Ovary (tissue), 7 donors: ENCODE measurements at regions not wholly inside any gene's neighbourhood (a gene's known extent, or its start where the extent isn't known, plus 50 kb on each side); places are given as distances from the start of the nearest gene placed in this dataset.
"Not testable (repeated sequence)": the region's sequence is repeated elsewhere in the genome, so short reads cannot be mapped to it uniquely, and the experiment has no call there.

Source experiments
- DNase-seq, 5 donors: peaks; one replicate each; pipeline ENCODE4 v3.0.0-alpha.2; 2019 to 2020
- H3K27ac ChIP-seq, 2 donors: fragments of 200-600 bp; one replicate each; pipeline versions ENCODE4 v1.5.1 to v1.8.0; 2019 to 2022
- H3K27me3 ChIP-seq: fragments of 200-600 bp; one replicate; pipeline ENCODE4 v1.8.0; 2022
- H3K36me3 ChIP-seq: fragments of 200-600 bp; sonication (generic); one replicate; pipeline ENCODE4 v1.5.1; 2019
- H3K4me1 ChIP-seq: one replicate; pipeline ENCODE4 v1.8.1; 2013; ENCODE audit warnings: mild to moderate bottlenecking, moderate library complexity; ENCODE audit not compliant: insufficient read depth
- H3K4me3 ChIP-seq: fragments of 200-600 bp; sonication (generic); one replicate; pipeline ENCODE4 v1.5.1; 2017
- H3K9me3 ChIP-seq, 2 donors: fragments of 200-600 bp in 1 of 2; sonication (generic) in 1 of 2; one replicate each; pipeline versions ENCODE4 v1.5.1 to v1.8.1; 2013 to 2019; ENCODE audit warnings: mild to moderate bottlenecking in 1 of 2, moderate library complexity in 1 of 2
- EP300 ChIP-seq: sonication (generic); formaldehyde crosslinking; IDR thresholded peaks from one replicate; pipeline ENCODE4 v1.6.1; 2017; ENCODE audit warnings: antibody characterized with exemption
- POLR2A ChIP-seq: fragments of 450-650 bp; IDR thresholded peaks from one replicate; pipeline ENCODE4 v1.6.1; 2017; ENCODE audit warnings: antibody characterized with exemption, mild to moderate bottlenecking, moderate library complexity
- WGBS, 3 donors: extraction: QIAGEN DNeasy Blood & Tissue Kit in 1 of 3; methylation state at CpG; one replicate each; pipeline versions ENCODE4 v1.1.5 to v1.1.7; 2013 to 2017; 5-methylcytosine and 5-hydroxymethylcytosine counted together
- intact Hi-C, 4 donors: fragments of 100-400 bp; cut with DNase I; formaldehyde crosslinking; loops; one replicate each; pipeline versions ENCODE4 v1.11.0 to v1.15.1; 2022 to 2023
- TF ChIP-seq, protein P1 (sequence below), 3 donors: fragments of 450-650 bp in 2 of 3; fragments of 200-600 bp in 1 of 3; IDR thresholded peaks; one replicate each; pipeline versions ENCODE4 v1.5.1 to v1.8.0; 2016 to 2022; ENCODE audit warnings: antibody characterized with exemption in 3 of 3, mild to moderate bottlenecking in 1 of 3
- donor health status: DM: no; HTN: no; CAD: no; lungs with moderate emphysema.
- donor health status: DM: no; HTN: no; CAD: no.
- donor health status: Bipolar disorder and iron deficiency.
- donor health status: DM: no; HTN: no; CAD: no.
- donor health status: DM: yes; HTN: yes; CAD: no.

- DNase-seq = no peak
- Histone ChIP-seq H3K27ac (no peak overlapping the region), H3K36me3 (no peaks in the 10 kb centered on the region), H3K4me3 (no peak overlapping the region), H3K27me3 (no peaks in the 10 kb centered on the region), H3K9me3 (no peaks in the 10 kb centered on the region), H3K4me1 (no peaks in the 10 kb centered on the region)
- TF ChIP-seq POLR2A = no peak
- no peak for TF ChIP-seq EP300
- TF ChIP-seq, protein P1, sequence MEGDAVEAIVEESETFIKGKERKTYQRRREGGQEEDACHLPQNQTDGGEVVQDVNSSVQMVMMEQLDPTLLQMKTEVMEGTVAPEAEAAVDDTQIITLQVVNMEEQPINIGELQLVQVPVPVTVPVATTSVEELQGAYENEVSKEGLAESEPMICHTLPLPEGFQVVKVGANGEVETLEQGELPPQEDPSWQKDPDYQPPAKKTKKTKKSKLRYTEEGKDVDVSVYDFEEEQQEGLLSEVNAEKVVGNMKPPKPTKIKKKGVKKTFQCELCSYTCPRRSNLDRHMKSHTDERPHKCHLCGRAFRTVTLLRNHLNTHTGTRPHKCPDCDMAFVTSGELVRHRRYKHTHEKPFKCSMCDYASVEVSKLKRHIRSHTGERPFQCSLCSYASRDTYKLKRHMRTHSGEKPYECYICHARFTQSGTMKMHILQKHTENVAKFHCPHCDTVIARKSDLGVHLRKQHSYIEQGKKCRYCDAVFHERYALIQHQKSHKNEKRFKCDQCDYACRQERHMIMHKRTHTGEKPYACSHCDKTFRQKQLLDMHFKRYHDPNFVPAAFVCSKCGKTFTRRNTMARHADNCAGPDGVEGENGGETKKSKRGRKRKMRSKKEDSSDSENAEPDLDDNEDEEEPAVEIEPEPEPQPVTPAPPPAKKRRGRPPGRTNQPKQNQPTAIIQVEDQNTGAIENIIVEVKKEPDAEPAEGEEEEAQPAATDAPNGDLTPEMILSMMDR (IDR thresholded peaks at IDR 0.05) = no peak
- intact Hi-C loops = no loop called here
- 88 to 93% (median 91%) methylated on average over 1 of the region's 1 CpG for WGBS, 3 donors
Measured at GRCh38 chr9:118689280-118689679, 680.0 kb downstream of the BRINP1 start.

- Histone ChIP-seq H3K4me1 (no peaks in the 10 kb centered on the region), H3K36me3 (no peaks in the 10 kb centered on the region), H3K4me3 (no peak overlapping the region), H3K27me3 (no peaks in the 10 kb centered on the region), H3K9me3 (no peaks in the 10 kb centered on the region), H3K27ac (no peak overlapping the region)
- WGBS, 3 donors = 27 to 45% (median 45%) methylated on average over 3 of the region's 3 CpGs
- intact Hi-C loops = no loop called here
- no peak for DNase-seq
- TF ChIP-seq POLR2A (no peak), EP300 (no peak)
- TF ChIP-seq, protein P1 (IDR thresholded peaks at IDR 0.05) = no peak
Measured at GRCh38 chr9:118692613-118693012, 676.6 kb downstream of the BRINP1 start.

DNA sequence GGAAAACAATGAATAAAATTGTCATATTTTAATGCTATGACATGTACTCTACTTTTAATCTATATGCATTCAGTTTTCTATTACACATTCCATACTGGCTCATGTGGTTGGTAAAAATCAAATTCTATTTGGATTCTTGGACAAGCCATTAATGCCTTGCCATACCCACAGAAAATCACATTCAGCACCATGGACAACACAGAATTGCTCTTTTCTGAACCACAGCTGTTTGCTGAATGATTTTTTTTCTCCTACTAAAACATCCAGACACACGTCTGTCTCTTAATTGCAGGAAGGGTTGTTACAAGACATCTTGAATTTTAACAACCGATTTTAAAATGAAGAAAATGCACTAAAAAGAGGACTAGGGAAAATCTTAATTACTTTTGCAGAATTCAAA is 675.6 kb downstream of the BRINP1 start:
- DNase-seq = no peak

DNA sequence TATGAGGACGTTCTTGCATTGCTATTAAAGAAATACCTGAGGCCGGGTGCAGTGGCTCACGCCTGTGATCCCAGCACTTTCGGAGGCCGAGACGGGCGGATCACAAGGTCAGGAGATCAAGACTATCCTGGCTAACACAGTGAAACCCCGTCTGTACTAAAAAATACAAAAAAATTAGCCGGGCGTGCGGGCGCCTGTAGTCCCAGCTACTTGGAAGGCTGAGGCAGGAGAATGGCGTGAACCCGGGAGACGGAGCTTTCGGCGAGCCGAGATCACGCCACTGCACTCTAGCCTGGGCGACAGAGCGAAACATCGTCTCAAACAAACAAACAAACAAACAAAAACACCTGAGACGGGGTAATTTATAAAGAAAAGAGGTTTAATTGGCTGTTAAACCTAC is 674.0 kb downstream of the BRINP1 start:
- H3K9me3 ChIP-seq, H3K4me1 ChIP-seq, H3K4me3 ChIP-seq, DNase-seq, intact Hi-C loops, H3K36me3 ChIP-seq, H3K27me3 ChIP-seq, H3K27ac ChIP-seq: not testable (repeated sequence)
- 87 to 92% (median 89%) methylated on average over 23 of the region's 23 CpGs for WGBS, 3 donors

More for the DNA sequence above, 675.6 kb downstream of the BRINP1 start:
- intact Hi-C loops = no loop called here
- 35 to 43% (median 42%) methylated on average over 2 of the region's 2 CpGs for WGBS, 3 donors
- Histone ChIP-seq H3K4me3 (no peak overlapping the region), H3K4me1 (no peaks in the 10 kb centered on the region), H3K9me3 (no peaks in the 10 kb centered on the region), H3K27ac (no peak overlapping the region), H3K36me3 (no peaks in the 10 kb centered on the region), H3K27me3 (no peaks in the 10 kb centered on the region)
- TF ChIP-seq, protein P1 (IDR thresholded peaks at IDR 0.05) = no peak
- TF ChIP-seq POLR2A (no peak), EP300 (no peak)

DNA sequence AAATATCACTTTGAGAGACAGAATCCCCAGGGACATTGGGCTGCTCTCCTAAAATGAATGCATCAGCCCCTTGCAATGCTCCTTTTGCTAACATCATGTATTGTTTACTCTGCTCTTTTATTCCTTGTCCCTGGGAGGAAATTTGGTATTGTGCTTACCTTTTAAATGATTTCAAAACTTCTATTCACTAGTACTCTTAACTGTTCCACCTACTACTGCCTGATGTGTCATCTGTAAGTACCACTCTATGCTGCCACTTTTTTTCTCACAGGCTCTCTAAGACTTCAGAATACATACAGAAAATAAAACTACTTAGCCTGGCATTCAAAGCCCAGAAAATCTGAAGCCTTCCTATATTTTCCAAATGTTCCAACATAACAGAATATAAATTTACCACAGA is 667.2 kb downstream of the BRINP1 start:
- no peaks in the 10 kb centered on the region for H3K27me3 ChIP-seq
- no peaks in the 10 kb centered on the region for H3K4me1 ChIP-seq
- TF ChIP-seq, protein P1 (IDR thresholded peaks at IDR 0.05) = no peak
- TF ChIP-seq POLR2A (no peak), EP300 (no peak)
- DNase-seq = no peak
- no peak overlapping the region for H3K27ac ChIP-seq
- no peaks in the 10 kb centered on the region for H3K36me3 ChIP-seq
- H3K4me3 ChIP-seq = no peak overlapping the region
- H3K9me3 ChIP-seq = no peaks in the 10 kb centered on the region
- intact Hi-C loops = no loop called here
